GM18505 (cell line): ENCODE measurements at regions not wholly inside any gene's neighbourhood (a gene's known extent, or its start where the extent isn't known, plus 50 kb on each side); places are given as distances from the start of the nearest gene placed in this dataset.

Source experiments
- ATAC-seq: cut with Tn5 transposase; IDR thresholded peaks from one replicate; pipeline ENCODE4 v1.9.1; 2021; ENCODE audit not compliant: unreplicated experiment
- POLR2A ChIP-seq: IDR thresholded peaks from 4 replicates; pipeline ENCODE4 v1.6.1; 2011; ENCODE audit warnings: borderline replicate concordance; ENCODE audit not compliant: insufficient read depth, insufficient read length; ENCODE audit errors: extremely low read depth

DNA sequence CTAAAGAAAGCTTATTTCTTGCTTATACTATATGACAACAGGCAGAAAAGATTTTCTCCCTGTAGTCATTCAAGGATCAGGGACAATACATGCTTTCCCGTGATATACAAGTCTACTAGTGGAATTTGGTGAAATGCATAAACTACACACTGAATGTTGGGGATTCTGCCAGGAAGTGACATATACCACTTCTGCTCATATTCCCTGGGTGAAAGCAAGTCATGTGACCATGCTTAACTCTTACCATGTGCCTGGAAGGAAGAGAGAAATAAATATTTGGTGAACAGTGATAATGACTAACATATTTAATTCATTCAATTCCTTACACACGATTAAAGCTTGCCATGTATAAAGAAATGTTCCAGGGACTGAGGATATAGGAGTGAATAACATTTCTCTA, 534.6 kb downstream of the PPARGC1A start:
- no peak for ATAC-seq
- TF ChIP-seq POLR2A, result no peak

DNA sequence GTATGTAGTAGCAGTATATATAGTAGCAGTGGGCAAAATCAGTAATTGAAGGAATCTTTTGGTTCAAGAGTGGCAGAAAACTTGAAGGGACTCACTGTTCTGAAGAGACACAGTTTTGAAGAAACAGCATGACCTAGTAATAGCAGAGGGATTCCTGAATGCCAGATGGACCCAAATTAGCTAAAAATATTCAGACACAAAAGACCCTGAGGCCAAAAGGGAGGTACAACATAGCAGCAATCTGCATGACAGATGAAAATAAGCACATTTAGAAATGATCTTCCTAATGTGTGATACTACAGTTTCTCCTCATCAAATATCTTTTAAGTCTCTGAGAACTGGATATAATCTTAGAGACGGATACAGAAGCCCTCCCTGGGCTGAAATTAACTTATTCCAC, 536.6 kb downstream of the PPARGC1A start:
- ATAC-seq, result no peak
- TF ChIP-seq POLR2A, result no peak

DNA sequence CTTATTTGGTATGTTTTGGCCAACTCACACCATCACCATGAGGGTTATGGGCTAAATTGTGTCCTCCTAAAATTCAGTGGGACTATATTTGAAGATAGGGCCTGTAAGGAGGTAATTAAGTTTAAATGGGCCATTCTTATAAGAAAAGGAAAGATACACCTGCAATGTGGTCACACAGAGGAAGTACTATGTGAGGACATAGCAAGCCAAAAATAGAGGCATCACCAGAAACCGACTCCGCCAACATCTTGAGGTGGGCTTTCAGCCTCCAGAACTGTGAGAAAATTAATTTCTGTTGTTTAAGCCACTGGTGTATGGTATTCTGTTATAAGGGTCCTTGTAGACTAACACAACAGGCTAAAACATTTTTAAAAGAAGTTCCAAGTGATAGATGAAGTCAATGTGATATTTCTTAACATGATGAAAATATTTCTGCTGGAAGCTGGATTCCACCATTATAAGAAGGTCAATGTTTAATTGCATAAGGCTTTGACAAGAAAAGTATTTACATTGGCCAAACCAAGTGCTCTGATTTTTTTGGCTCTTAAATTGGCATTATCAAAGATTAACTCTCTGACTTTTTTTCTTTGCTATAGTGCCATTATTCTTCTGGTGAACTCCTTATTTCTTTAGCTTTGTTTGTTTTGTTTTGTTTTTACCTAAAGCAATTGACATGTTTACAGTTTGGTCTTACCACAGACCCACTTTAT, 540.9 kb downstream of the PPARGC1A start:
- TF ChIP-seq POLR2A, result no peak
- no peak for ATAC-seq

DNA sequence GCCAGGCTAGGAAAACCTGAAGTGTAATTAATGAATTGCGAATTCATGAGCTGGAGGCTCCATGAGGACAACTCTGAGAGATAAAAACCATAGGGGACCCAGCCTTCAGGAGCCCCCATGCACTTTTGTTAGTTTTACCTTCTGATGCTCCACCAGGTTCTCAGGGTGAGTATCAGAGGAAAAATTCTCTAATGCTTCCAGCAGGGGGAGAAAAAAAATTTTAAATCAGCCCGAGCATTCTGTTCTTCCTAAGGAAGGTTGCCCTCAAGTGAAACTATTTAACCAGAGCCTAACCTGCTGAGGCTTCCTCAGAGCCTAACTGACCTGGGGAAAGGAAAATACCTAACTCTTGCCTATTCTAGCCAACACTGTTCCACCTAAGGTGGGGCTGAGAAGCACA, 552.6 kb downstream of the PPARGC1A start:
- no peak for ATAC-seq
- TF ChIP-seq POLR2A, result no peak

DNA sequence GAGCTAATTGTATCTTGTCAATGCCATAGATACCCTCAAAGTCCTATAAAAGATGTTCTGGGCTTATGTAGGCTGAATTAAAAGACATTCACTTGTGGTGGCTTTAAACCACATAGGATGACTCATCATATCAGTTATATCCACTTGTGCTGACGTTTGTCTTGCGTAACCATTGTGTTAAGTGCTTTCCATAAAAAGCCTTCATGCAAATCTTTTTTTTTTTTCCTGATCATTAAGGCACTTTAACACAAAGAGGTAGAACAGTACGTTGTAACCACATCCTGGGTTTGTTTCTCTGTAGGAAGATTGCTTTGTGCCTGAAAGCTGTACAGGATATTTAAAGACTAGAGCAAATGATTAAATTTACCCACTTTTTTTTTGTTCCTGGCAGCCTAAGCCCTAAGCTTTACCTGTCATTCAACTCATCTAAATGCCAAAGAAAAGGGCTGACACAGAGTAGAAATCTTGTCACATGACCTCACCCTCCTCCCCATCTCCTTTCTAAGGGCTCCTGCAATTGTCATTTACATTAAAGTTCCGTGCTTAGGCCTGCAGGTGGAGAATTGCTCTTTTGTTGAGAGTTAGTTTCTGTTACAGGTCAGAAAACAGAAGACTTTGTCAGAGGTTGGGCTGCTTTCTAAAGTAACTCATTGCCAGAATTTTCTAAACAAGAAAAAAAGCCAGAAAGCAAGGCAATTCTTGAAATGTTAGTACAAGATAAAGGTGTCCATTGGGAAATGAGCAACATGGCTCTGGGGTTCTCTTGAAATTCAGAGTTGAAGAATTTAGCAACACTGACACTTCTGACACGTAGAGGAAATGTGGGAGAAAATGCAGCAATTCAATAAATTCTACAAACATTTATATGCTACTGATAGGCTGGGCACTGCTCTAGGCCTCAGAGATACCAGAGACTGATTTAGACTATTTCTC, 555.6 kb downstream of the PPARGC1A start:
- ATAC-seq, result no peak

DNA sequence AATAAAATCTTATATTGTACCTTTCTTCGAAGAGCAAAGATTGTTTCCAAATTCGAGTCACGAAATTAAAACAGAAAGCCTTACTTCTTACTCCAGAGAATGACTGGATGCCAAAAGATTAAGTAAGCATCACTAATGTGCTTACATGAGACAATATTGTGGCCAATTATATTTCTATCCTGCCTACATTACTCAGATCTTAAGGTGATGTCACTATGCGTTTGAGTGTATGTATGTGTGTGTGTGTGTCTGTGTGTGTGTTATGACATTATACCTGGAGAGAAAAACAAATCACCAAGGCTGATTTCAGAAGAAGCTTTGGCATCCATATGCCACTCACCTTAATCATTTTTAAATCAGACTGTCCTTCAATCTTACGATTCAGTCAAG, 556.3 kb downstream of the PPARGC1A start:
- no peak for TF ChIP-seq POLR2A
- no peak for ATAC-seq

More for the DNA sequence above, 555.6 kb downstream of the PPARGC1A start:
- no peak for TF ChIP-seq POLR2A

DNA sequence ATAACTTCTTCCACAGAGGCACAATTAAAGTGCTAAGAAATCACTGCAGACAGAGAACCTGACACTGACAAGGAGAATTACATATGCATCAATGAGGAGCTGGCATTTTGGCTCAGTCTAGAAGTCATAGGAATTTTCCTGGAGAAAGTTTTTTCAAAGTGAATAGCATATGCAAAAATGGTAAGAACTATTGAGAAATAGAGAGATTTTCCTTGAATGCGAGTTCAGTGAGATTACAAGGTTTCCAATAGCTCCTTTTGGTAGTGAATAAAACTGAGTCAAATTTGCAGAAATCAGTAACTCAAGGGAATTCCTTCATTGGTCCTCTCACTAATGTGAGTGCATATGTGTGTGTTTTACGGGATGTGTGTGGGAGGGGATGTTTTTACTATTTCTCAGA, 557.5 kb downstream of the PPARGC1A start:
- ATAC-seq, result no peak

DNA sequence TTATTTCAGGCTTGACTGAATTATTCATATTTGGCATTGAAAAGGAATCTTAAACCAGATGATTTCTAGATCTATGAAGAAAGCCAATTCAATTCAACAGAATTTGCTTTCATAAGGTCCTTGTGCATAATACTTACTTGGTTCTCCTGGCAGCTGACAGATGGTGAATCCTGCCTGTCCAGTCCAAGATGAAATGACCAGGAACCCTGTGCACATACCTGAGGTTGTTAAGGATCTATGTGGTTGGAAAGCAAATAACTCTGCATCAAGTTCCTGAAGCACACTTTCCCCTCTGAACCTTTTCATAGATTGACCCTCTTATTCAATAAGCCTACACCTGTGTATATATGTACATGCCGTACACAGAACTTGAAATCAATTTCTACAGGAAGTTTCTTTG, 562.7 kb downstream of the PPARGC1A start:
- TF ChIP-seq POLR2A, result no peak

More for the DNA sequence above, 557.5 kb downstream of the PPARGC1A start:
- TF ChIP-seq POLR2A, result no peak

DNA sequence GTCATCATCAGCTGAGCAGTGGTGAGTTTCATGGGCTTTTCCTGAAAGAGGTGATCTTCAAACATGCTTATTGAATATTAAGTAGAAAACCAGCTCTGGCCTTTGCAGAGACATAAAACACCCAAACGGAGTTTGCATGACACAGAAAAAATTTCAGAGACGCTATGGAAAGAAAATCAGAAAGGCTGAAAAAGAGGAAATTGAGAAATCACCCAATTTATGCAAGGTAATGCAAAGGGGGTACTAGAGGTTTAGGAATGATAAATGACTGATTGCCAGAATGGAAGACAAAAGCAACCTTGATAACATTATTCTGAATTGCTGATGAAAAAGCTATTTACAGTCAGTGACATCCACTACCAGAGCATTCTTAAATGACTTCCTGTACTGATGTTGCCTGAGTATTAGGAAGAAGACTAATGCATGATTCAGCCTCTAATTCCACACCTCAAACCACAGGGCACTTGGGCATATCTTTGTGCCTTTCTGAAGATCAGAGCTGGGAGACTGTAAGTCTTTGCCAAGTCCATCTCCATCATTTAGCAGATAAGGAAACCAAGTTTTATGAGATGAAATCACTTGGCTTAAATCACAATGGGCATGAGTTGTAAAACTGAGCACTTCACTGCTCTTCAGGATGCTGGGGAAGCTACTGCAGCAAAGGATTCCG, 565.7 kb downstream of the PPARGC1A start:
- no peak for TF ChIP-seq POLR2A
- ATAC-seq, result no peak

More for the DNA sequence above, 562.7 kb downstream of the PPARGC1A start:
- ATAC-seq, result no peak

DNA sequence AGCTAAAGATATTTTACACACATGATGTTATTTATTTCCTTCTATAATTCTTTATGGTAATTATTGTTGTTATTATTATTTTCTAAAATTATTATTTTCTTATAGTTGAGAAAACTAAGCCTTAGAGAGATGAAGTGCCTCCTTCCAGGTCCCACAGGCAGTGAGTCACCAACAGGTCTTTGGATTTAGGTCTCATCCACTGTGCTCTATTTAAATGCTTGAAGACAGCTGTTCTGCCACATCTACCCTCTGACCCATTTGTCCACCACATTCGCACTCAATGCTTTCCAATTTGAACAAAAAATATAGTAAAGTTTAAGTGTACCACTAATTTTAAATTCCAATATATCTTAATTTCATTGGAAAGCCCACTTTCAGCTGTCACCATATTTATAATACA, 566.4 kb downstream of the PPARGC1A start:
- ATAC-seq, result no peak
- no peak for TF ChIP-seq POLR2A

DNA sequence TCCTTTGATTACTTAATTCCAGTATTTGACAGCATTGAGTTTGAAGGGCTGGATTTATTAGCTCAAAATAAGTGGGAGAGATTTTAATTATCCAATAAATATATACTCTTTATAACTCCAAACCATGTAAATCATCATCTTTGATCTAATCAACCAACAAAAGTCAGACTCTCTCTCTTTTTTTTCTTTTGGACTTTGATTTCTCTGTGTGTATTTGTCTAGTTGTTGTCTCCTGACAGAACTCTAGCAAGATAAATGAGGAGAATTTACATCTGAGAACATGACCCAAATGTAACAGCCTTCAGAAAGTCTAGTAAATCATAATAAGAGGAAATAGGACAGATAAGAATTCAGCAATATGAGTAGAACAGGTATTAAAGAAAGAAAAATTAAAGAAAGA, 567.1 kb downstream of the PPARGC1A start:
- no peak for TF ChIP-seq POLR2A
- ATAC-seq, result no peak

DNA sequence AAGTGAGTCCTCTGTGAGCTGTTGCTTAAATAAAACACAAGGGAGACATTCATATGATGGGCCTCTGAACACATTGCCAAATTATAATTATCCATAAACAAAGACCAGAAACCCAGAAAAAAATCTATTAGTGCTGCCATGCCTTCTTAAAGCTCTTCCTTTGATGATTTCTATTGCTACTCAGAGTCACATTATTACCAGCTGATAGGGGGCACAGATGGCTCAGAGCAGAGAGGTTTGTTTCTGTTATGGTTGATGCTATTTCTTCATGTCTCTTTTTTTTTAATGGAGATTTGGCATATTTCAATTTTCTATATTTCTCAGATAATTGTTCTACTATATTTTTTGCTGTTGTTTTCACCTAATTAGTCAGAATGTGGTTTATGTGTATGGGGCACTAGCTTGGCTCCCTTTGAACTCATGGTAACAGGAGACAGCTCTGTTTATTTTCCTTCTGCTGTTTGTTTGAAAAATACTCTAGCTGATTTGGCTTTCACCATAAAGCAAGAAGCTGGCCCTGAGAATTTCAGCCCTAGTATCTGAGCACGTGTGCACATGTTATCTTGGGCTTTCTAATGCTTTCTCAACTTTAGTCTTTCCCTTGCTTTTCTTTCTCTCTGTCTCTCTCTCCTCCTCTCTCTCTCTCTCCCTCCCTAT, 568.8 kb downstream of the PPARGC1A start:
- TF ChIP-seq POLR2A, result no peak
- no peak for ATAC-seq

DNA sequence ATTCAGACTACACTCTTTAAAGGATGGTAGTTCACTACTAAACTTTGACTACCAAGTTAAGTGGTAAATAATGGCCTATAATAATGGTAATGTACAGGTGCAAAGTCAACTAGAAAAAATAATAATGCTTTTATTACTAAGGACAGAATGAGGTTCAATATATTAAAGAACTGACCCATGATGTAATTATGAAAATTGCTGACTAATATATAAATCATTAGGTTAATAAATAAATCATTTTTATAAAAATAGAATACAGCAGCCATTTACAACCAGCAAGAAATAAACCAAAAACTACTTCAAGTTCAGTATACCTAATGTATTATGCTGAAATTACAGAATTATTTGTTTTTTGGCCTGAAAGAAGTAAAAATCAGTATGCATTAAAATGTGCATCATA, 577.2 kb downstream of the PPARGC1A start:
- no peak for TF ChIP-seq POLR2A
- no peak for ATAC-seq
